ENCODE measurements at regions not wholly inside any gene's neighbourhood (a gene's known extent, or its start where the extent isn't known, plus 50 kb on each side); places are given as distances from the start of the nearest gene placed in this dataset.

GRCh38 chr12:130111965-130112496, 50.2 kb upstream of the FZD10 start:
- no peak overlapping the region for H2BK20ac ChIP-seq (ENCODE audit: low read length)
- 92% methylated on average over 6 of the region's 6 CpGs; no CpG with 5 or more reads in 1 of the 2 experiments for WGBS, 2 experiments (ENCODE audit: extremely low coverage in 1 of 2, insufficient coverage in 1 of 2, insufficient read length in 1 of 2, insufficient replicate concordance in 2 of 2, low coverage in 1 of 2, low lambda C conversion rate in 2 of 2, missing lambda C conversion rate in 1 of 2)
- H2BK5ac ChIP-seq (ENCODE audit: low read depth, low read length), result no peak overlapping the region
- no peaks in the 10 kb centered on the region; the same call in 1 of the 2 replicates for H3K79me1 ChIP-seq (ENCODE audit: low read depth, low read length)
- no peak overlapping the region for H4K91ac ChIP-seq (replicated peaks; ENCODE audit: insufficient read length, low read length)
- H3K18ac ChIP-seq (ENCODE audit: extremely low read depth, low read length), result no peak overlapping the region
- H4K20me1 ChIP-seq (replicated peaks in 1 of 2; ENCODE audit: control insufficient read depth in 1 of 2, insufficient read depth in 2 of 2, low read length in 2 of 2), result no peaks in the 10 kb centered on the region
- no peak overlapping the region for H2BK15ac ChIP-seq (ENCODE audit: low read length)
- FAIRE-seq, result no peak
- H2AFZ ChIP-seq (ENCODE audit: low read length), result no peak overlapping the region
- no peak overlapping the region for H2BK120ac ChIP-seq (replicated peaks; ENCODE audit: low read depth, low read length)
- H3K4me3 ChIP-seq (ENCODE audit: extremely low read depth in 1 of 4, insufficient read depth in 2 of 4, low read depth in 3 of 4, low read length in 4 of 4), result no peak overlapping the region
- no peak overlapping the region for H3K14ac ChIP-seq (ENCODE audit: insufficient read length)
- no peaks in the 10 kb centered on the region for H3K36me3 ChIP-seq (ENCODE audit: control insufficient read depth in 2 of 4, insufficient read depth in 4 of 4, low read length in 3 of 4)
- no peaks in the 10 kb centered on the region; a peak in 1 of 7 replicates for H3K4me1 ChIP-seq (replicated peaks in 1 of 4; ENCODE audit: control insufficient read depth in 3 of 4, insufficient read depth in 4 of 4, low read length in 3 of 4)
- no peak overlapping the region for H3K4ac ChIP-seq (replicated peaks; ENCODE audit: insufficient read length, low read depth, low read length)
- ChIA-PET CTCF (ENCODE audit: partially characterized antibody) (interaction anchor here (1.4 kb wide), 1 partner anchor 12 kb away, joined by 4 read pairs; no protein-coding TSS in a partner anchor), POLR2A (ENCODE audit: partially characterized antibody) (interaction anchor here (1.0 kb wide), 1 partner anchor 25 kb away, joined by 3 read pairs; no protein-coding TSS in a partner anchor)
- no peaks in the 10 kb centered on the region for H3K9me3 ChIP-seq (ENCODE audit: insufficient read depth in 2 of 2, low read depth in 1 of 2, low read length in 1 of 2)
- H3K27me3 ChIP-seq (replicated peaks in 1 of 4; ENCODE audit: control insufficient read depth in 3 of 4, extremely low read depth in 1 of 4, insufficient read depth in 3 of 4, low read length in 3 of 4), result peaks cover 0 to 10% (median 4%) of the 10 kb centered on the region in 4 experiments; a peak in 3 of 7 replicates
- no peak overlapping the region for H3K23ac ChIP-seq (ENCODE audit: insufficient read length)
- DNase-seq (ENCODE audit: low read depth in 1 of 2, low spot score in 2 of 2), result no peak
- no peak overlapping the region for H2BK12ac ChIP-seq (ENCODE audit: low read depth, low read length)
- H4K5ac ChIP-seq (ENCODE audit: insufficient read length, low read depth, low read length), result no peak overlapping the region
- no peak overlapping the region for H3K56ac ChIP-seq (replicated peaks; ENCODE audit: insufficient read length, low read depth, low read length)
- no peak overlapping the region for H3K9ac ChIP-seq (replicated peaks in 1 of 4; ENCODE audit: extremely low read depth in 1 of 4, low read depth in 3 of 4, low read length in 3 of 4)
- H3K79me2 ChIP-seq (ENCODE audit: control insufficient read depth in 1 of 2, insufficient read depth in 2 of 2, low read length in 2 of 2), result no peaks in the 10 kb centered on the region
- H4K8ac ChIP-seq (ENCODE audit: extremely low read depth, insufficient read depth, low read length), result no peak overlapping the region
- H3K4me2 ChIP-seq (ENCODE audit: insufficient read depth in 1 of 2, low read depth in 2 of 2, low read length in 2 of 2), result no peak overlapping the region
- H2AK5ac ChIP-seq (ENCODE audit: low read depth, low read length), result no peak overlapping the region
- H3K27ac ChIP-seq (ENCODE audit: low read depth, low read length), result no peak overlapping the region
- no peaks in the 10 kb centered on the region for H3K23me2 ChIP-seq (ENCODE audit: low read depth, low read length)
- TF ChIP-seq CTCF (IDR thresholded peaks at IDR 0.05; ENCODE audit: control extremely low read depth in 1 of 3, insufficient read depth in 1 of 3, low read depth in 1 of 3, low read length in 3 of 3), result no peak
- TF ChIP-seq EGR1 (IDR thresholded peaks at IDR 0.05; ENCODE audit: borderline replicate concordance, low read depth, low read length), result no peak
- no peak for TF ChIP-seq RNF2 (IDR thresholded peaks at IDR 0.05; ENCODE audit: borderline replicate concordance, low read depth, low read length, missing control alignments, poor library complexity, severe bottlenecking)
- no peak for TF ChIP-seq JUN (IDR thresholded peaks at IDR 0.05; ENCODE audit: low read depth, low read length)
- TF ChIP-seq FOSL1 (IDR thresholded peaks at IDR 0.05; ENCODE audit: insufficient read depth, low read depth, low read length), result no peak
- TF ChIP-seq BACH1 (IDR thresholded peaks at IDR 0.05; ENCODE audit: low read length), result no peak
- TF ChIP-seq TAF7 (optimal IDR thresholded peaks at IDR 0.05; ENCODE audit: borderline replicate concordance, low read depth, low read length), result no peak
- TF ChIP-seq CBX5 (IDR thresholded peaks at IDR 0.05; ENCODE audit: low read depth, low read length), result no peak
- no peak for TF ChIP-seq HDAC2 (IDR thresholded peaks at IDR 0.05; ENCODE audit: borderline replicate concordance in 1 of 2, low read depth in 2 of 2, low read length in 2 of 2)
- TF ChIP-seq SIX5 (IDR thresholded peaks at IDR 0.05; ENCODE audit: low read depth, low read length), result no peak

Data from H1 (cell line).